GM19239 (cell line): ENCODE measurements at regions not wholly inside any gene's neighbourhood (a gene's known extent, or its start where the extent isn't known, plus 50 kb on each side); places are given as distances from the start of the nearest gene placed in this dataset.
"Not testable (repeated sequence)": the region's sequence is repeated elsewhere in the genome, so short reads cannot be mapped to it uniquely, and the experiment has no call there.

ENCODE experiments used
- DNase-seq: peaks from one replicate; pipeline ENCODE4 v3.0.0; 2011; ENCODE audit warnings: low spot score; ENCODE audit not compliant: insufficient read length
- FAIRE-seq: peaks from 2 replicates; lab custom pipeline; 2011; peaks lifted over from hg19 to GRCh38; lab: Jason Lieb, UNC

DNA sequence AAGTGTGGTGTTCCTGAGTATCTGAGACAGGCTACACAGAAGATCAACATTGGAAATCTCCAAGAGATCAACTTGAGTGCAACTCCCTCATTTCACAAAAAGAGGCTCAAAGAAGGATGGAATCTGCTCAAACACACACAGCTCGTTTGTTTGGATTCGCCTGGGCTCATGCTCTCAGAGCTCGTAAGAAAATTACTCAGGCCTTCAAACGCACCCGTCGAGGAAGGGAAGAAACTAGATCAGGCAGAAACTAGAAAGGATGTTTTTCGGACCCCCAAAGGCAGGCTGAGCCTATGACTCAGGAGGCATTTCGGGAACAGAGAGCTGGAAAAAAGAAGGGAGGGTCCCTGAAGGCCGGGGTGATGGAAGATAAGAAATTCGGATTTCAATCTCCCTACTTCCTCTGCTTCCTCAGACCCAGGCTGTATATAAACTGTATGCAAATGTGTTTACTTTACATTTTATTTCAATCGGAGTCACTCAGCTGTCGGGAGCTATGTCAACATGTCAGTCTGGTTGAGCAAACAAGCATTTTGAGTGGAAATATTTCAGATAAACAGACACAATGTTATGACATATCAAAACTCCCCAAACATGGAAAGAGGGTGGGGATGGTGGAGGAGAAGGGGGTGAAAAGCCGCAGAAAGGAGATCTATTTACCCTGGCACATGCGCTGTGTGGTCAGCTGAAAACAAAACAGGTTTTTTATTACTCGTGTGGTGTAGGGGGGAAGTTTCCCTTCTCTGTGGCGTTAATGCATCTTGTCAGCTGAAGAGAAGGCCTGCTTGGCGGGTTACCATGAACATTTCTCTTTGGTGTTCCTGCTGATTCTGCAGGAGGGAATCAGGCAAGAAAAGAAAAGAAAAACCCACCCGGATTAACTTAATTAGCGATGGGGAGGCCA is 129.1 kb upstream of the TBX3 start:
- FAIRE-seq (no peak), DNase-seq (no peak)

GRCh38 chr12:114812384-114812783 is 128.4 kb upstream of the TBX3 start:
- DNase-seq = no peak
- no peak for FAIRE-seq

DNA sequence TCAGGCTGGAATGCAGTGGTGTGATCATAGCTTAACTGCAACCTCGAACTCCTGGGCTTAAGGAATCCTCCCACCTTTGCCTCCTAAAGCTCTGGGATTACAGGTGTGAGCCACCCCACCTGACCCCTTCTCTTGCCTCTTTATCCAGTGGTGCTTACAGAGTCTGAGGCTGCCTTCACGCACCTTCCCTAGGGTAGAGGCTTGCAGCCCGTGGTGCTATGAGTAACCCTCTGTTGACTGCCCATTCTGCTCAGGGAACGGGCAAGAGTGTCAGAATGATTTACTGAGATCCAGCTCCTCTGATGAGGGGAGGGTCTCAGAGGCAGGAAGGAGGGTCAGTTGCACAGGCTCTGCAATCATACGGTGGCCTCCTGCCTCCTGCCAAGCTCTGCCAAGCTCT is 125.1 kb upstream of the TBX3 start:
- FAIRE-seq = no peak
- no peak for DNase-seq

DNA sequence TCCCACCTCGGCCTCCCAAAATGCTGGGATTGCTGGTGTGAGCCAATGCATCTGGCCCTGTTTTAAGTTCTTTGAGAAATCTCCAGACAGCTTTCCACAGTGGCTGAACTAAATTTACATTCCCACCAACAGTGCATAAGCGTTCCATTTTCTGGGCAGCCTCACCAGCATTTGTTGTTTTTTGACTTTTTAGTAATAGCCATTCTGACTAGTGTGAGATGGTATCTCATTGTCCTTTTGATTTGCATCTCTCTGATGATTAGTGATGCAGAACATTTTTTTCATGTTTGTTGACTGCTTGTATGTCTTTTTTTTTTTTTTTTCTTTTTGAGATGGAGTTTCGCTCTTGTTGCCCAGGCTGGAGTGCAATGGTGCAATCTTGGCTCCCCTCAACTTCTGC is 117.4 kb upstream of the TBX3 start:
- not testable (repeated sequence) for FAIRE-seq, DNase-seq

GRCh38 chr12:114800566-114800965 is 116.6 kb upstream of the TBX3 start:
- not testable (repeated sequence) for FAIRE-seq, DNase-seq

DNA sequence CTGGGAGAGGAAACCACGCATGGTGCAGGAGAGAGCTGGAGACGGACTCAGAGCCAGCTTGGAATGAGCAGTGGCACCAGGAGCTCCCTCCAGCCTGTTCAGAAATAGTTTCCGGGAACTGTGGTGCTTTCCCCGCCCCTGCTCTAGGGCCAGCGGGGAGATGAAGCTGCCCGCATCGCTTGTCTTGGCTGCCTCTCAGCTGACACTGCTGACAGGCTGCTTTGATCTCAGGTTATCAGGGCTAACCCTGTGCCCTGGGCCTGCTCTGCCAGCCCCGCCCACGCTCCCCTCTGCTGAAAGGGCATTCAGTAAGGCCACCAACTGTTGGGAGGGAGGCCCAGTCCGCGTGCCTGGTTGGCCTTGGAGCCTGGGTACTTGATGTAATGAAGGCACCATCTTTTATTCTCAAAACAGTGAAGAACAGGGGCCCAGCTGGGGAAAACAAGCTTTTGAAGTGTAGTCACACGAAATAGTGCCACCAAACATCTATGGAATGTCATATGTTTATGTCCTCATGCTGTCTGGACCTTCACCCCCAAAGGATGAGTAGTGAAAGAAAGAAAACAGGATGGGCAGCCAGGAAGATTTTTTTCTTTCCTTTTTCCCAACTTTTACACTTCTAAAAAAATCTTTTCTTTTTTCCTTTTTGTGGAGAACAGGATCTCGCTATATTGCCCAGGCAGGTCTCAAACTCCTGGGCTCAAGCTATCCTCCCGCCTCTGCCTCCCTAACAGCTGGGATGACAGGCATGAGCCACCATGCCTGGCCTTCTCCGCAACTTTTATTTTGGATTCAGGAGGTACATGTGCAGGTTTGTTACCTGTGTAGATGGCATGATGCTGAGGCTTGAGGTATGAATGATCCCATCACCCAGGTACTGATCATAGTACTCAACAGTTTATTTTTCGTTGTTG is 115.9 kb upstream of the TBX3 start:
- no peak for DNase-seq
- no peak for FAIRE-seq

GRCh38 chr12:114794049-114794558 is 110.1 kb upstream of the TBX3 start:
- no peak for DNase-seq

GRCh38 chr12:114790276-114790675 is 106.3 kb upstream of the TBX3 start:
- no peak for DNase-seq
- FAIRE-seq = no peak

More at GRCh38 chr12:114794049-114794558, 110.1 kb upstream of the TBX3 start:
- no peak for FAIRE-seq

- no peak for DNase-seq
- FAIRE-seq = no peak
These were observed 105.8 kb upstream of the TBX3 start for GRCh38 chr12:114789821-114790220.

DNA sequence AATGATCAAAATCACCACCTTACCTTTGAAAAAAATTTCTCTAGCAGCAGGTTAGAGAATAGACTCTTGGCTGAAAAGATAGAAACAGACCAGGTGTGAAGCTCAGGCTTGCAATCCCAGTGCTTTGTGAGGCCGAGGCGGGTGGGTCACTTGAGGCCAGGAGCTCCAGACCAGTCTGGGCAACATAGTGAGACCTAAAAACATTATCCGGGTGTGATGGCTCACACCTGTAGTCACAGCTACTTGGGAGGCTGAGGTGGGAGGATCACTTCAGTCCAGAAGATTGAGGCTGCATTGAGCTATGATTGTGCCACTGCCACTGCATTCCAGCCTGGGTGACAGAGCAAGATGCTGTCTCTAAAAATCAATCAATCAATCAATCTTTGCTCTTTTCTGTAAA is 105.3 kb upstream of the TBX3 start:
- no peak for FAIRE-seq
- no peak for DNase-seq

- FAIRE-seq (no peak), DNase-seq (no peak)
These were observed 100.6 kb upstream of the TBX3 start for GRCh38 chr12:114784526-114784925.

GRCh38 chr12:114783089-114783618 is 99.2 kb upstream of the TBX3 start:
- DNase-seq = no peak
- no peak for FAIRE-seq

GRCh38 chr12:114780746-114781399 is 96.9 kb upstream of the TBX3 start:
- FAIRE-seq (no peak), DNase-seq (no peak)

- DNase-seq = no peak
- no peak for FAIRE-seq
These were observed 95.7 kb upstream of the TBX3 start for GRCh38 chr12:114779647-114780046.

- no peak for FAIRE-seq
These were observed 95.2 kb upstream of the TBX3 start for GRCh38 chr12:114779186-114779585.

GRCh38 chr12:114776731-114777442 is 92.9 kb upstream of the TBX3 start:
- FAIRE-seq = no peak
- DNase-seq = no peak

More at GRCh38 chr12:114779186-114779585, 95.2 kb upstream of the TBX3 start:
- DNase-seq = no peak

GRCh38 chr12:114774699-114775098 is 90.7 kb upstream of the TBX3 start:
- DNase-seq (no peak), FAIRE-seq (no peak)

- no peak for FAIRE-seq
- no peak for DNase-seq
These were observed 90.2 kb upstream of the TBX3 start for GRCh38 chr12:114774197-114774596.

GRCh38 chr12:114770323-114770722 is 86.3 kb upstream of the TBX3 start:
- no peak for DNase-seq
- FAIRE-seq = no peak
